OCI-LY7 (cell line): ENCODE measurements at regions not wholly inside any gene's neighbourhood (a gene's known extent, or its start where the extent isn't known, plus 50 kb on each side); places are given as distances from the start of the nearest gene placed in this dataset.

ENCODE experiments used
- EZH2phosphoT487 ChIP-seq: fragments of 200-600 bp; sonication (generic); IDR thresholded peaks from 2 replicates; pipeline ENCODE4 v1.6.1; 2018; ENCODE audit warnings: low read depth, borderline replicate concordance, mild to moderate bottlenecking, mixed run types, antibody characterized with exemption, low read length, moderate library complexity, mixed read lengths
- TF ChIP-seq, protein P1 (sequence below): fragments of 200-600 bp; sonication (generic); conservative IDR thresholded peaks from 2 replicates; pipeline ENCODE4 v1.5.1; 2014; ENCODE audit warnings: mild to moderate bottlenecking, antibody characterized with exemption, low read length, moderate library complexity, mixed read lengths

DNA sequence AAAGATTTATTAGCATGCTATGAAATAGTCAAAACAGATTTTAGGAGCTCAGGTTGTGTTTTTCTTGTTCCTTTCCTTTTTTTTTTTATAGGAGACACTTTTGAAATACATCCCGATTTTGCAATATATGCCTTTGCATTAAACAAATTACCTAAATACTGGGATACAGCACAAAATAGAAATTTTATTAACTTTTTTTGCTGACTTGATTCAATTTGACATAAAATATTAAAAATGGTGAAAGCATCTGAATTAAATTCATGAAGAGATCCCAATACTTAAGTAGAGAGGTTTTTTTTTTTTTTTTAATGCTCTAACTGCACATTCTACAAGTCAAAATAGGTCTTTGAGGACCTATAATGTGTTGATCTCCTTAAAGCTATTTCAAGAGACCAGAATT, 939.5 kb upstream of the CHAC2 start:
- TF ChIP-seq, protein P1, sequence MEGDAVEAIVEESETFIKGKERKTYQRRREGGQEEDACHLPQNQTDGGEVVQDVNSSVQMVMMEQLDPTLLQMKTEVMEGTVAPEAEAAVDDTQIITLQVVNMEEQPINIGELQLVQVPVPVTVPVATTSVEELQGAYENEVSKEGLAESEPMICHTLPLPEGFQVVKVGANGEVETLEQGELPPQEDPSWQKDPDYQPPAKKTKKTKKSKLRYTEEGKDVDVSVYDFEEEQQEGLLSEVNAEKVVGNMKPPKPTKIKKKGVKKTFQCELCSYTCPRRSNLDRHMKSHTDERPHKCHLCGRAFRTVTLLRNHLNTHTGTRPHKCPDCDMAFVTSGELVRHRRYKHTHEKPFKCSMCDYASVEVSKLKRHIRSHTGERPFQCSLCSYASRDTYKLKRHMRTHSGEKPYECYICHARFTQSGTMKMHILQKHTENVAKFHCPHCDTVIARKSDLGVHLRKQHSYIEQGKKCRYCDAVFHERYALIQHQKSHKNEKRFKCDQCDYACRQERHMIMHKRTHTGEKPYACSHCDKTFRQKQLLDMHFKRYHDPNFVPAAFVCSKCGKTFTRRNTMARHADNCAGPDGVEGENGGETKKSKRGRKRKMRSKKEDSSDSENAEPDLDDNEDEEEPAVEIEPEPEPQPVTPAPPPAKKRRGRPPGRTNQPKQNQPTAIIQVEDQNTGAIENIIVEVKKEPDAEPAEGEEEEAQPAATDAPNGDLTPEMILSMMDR = no peak
- TF ChIP-seq EZH2phosphoT487 = no peak
